Dedifferentiated amniotic fluid mesenchymal stem cell (primary cell): ENCODE measurements at regions not wholly inside any gene's neighbourhood (a gene's known extent, or its start where the extent isn't known, plus 50 kb on each side); places are given as distances from the start of the nearest gene placed in this dataset.
"Not testable (repeated sequence)": the region's sequence is repeated elsewhere in the genome, so short reads cannot be mapped to it uniquely, and the experiment has no call there.

Source experiments
- DNase-seq: peaks from one replicate; pipeline ENCODE4 v3.0.0-alpha.2; 2016; ENCODE audit errors: extremely low spot score

GRCh38 chr9:10835791-10836463 is 223.1 kb upstream of the PTPRD start:
- DNase-seq = no peak

DNA sequence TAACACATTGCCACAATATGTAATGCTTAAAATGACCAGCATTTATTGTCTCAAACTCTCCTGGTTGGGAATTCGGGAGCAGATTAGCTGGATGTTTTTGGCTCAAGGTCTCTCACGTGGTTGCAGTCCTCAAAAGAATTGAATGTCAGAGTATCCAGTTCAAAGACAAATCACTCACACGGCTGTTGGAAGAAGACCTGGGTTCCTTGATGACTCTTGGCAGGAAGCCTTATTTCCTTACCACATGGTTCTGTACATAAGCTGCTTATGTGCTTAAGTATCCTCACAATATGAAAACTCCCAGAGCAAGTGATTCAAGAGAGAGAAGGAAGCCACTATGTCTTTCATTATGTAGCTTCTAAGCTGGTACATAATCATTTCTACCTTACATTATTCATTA is 230.3 kb upstream of the PTPRD start:
- DNase-seq = no peak

DNA sequence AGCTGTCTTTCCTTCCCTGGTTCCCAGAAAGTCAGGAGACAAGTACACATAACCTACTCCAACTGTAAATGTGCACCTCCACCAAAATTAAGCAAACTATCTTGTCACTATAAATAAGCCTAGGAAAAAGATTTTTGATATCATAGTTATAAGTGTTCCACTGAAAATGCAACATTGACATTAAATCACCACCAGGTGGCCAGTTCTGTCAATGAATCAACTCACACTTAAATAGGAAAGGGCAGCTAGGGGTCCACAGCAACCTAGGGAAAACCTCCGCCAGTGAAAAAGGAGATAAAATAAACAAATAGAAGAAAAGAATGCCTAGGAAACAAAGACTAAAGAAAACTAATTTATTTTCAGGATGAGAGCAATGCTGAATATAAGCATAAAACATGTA is 243.0 kb upstream of the PTPRD start:
- DNase-seq = no peak

GRCh38 chr9:10858817-10859216 is 246.0 kb upstream of the PTPRD start:
- no peak for DNase-seq

DNA sequence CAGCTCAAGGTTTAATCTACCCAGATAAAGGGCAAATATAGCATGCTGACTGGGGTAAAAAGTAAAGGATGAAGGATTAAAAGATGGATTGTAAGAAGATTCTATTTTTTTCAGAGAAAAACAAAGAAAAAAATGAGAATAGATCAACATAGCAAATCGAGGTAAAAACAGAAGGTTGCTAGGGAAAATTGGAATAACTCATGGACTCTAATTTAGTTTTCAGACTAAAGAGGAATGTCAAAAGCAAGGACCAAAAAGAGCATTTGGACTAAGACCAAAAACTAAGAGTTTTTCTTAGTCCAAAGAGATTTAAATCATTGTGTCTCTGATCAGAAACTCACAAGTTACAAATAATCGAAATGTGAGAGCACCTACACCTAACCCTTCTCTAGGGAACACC is 250.7 kb upstream of the PTPRD start:
- no peak for DNase-seq

DNA sequence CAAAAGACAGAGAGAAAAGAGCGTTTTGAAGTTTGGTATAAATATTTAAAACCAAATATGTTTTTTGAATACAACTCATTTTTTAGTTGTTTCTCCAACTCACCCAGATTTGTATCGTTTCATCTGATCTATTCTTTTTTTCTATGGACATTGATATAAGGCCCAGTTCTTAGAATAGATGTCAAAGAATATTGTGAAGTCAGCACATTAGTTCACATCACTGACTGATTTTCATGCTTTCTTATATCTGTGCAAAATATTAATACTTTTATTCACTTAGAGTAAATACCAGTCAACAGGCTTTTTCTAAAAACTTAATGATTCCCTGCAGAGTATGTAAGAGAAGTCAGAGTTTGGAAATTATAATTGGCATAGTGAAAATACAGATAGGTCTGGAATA is 254.4 kb upstream of the PTPRD start:
- no peak for DNase-seq

GRCh38 chr9:10869687-10870086 is 256.9 kb upstream of the PTPRD start:
- no peak for DNase-seq

GRCh38 chr9:10873999-10874398 is 261.2 kb upstream of the PTPRD start:
- no peak for DNase-seq

- no peak for DNase-seq
These were observed 262.9 kb upstream of the PTPRD start for GRCh38 chr9:10875752-10876151.

DNA sequence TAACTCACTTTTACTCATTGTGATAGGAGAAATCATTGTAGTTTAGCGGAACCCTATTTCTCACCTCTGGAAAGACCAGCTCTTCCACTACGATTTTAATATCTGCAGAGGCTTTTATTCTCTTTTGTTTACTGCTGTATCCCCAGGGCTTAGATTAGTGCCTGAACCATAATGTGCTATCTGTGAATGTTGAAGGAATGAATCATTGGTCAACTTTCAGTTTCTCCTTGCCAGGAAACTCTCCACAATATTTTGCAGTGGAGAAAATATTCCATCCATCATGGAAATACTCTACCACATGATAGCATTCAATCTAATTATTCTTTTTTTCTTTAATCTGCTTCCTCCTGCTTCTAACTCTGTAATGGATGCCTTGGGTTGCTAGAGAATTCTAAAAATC is 263.5 kb upstream of the PTPRD start:
- DNase-seq = no peak

DNA sequence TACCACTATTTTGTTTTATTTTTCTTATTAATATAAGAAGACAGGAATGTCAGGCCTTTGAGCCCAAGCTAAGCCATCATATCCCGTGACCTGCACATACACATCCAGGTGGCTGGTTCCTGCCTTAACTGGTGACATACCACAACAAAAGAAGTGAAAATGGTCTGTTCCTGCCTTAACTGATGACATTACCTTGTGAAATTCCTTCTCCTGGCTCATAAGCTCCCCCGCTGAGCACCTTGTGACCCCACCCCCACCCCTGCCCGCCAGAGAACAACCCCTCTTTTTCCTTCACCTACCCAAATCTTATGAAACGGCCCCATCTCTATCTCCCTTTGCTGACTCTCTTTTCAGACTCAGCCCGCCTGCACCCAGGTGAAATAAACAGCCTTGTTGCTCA is 277.5 kb upstream of the PTPRD start:
- DNase-seq = not testable (repeated sequence)

DNA sequence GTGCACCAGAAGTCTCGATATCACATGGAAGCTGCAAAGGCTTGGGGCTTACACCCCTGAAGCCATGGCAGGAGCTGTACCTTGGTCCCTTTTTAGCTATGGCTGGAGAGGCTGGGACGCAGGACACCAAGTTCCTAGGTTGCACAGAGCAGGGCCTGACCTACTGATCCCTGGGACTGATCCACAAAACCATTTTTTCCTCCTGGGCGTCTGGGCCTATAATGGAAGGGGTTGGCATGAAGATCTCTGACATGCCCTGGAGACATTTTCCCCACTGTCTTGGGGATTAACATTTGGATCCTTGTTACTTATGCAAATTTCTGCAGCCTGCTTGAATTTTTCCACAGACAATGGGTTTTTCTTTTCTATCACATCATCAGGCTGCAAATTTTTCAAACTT is 286.7 kb upstream of the PTPRD start:
- no peak for DNase-seq

- DNase-seq = no peak
These were observed 291.2 kb upstream of the PTPRD start for GRCh38 chr9:10903969-10904368.

- no peak for DNase-seq
These were observed 298.0 kb upstream of the PTPRD start for GRCh38 chr9:10910779-10911178.

- no peak for DNase-seq
These were observed 298.6 kb upstream of the PTPRD start for GRCh38 chr9:10911373-10911772.

- DNase-seq = no peak
These were observed 304.2 kb upstream of the PTPRD start for GRCh38 chr9:10917001-10917400.

DNA sequence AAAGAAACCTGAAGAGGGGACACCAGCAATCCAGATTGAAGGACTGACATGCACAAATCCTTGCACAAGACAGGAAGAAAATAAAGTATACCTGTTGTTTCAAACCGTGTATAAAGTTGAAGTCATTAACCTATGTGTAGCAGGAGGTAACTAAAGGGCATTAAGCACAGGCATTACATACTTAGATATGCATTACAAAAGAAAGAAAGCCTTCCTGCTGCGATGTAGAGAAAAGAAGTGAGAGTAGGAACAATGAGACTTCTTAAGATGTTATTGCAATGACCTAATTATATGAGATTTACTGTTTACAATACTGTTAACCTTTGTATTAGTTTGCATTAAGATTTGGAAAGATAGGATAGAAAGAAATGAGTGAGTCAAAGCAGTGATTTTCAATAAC is 308.9 kb upstream of the PTPRD start:
- no peak for DNase-seq

- no peak for DNase-seq
These were observed 313.1 kb upstream of the PTPRD start for GRCh38 chr9:10925896-10926295.

- no peak for DNase-seq
These were observed 315.6 kb upstream of the PTPRD start for GRCh38 chr9:10928372-10928771.

GRCh38 chr9:10930081-10930480 is 317.3 kb upstream of the PTPRD start:
- no peak for DNase-seq

- DNase-seq = no peak
These were observed 334.0 kb upstream of the PTPRD start for GRCh38 chr9:10946676-10947410.

GRCh38 chr9:10957878-10958277 is 345.1 kb upstream of the PTPRD start:
- DNase-seq = no peak

DNA sequence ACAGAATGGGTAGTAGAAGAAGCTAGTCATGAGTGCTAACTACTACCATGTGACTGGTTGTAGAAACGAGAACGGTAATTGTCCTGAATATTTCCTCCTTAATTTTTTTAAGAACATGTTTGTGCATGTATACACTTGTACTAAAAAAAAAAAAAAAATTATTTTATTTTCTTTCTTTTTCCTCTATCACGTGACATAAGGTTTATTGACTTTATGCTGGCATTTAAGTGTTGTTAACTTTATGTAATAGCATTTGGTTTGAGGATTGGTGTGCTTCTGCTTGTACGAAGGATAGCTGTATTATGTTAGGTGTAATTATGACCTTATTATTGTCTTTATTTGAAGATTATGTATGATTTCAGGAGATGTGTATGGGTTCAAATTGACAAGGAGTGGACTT is 349.1 kb upstream of the PTPRD start:
- DNase-seq = no peak

GRCh38 chr9:10983251-10983650 is 370.4 kb upstream of the PTPRD start:
- DNase-seq = no peak
